NCI-H526 treated with DMSO at 0.1 percent for 48 hours (cell line): ENCODE measurements at regions not wholly inside any gene's neighbourhood (a gene's known extent, or its start where the extent isn't known, plus 50 kb on each side); places are given as distances from the start of the nearest gene placed in this dataset.
A peak's percentile ranks its signal among the peaks of the same experiment; 100 is the strongest.

ENCODE experiments used
- DNase-seq: peaks from one replicate; lab custom pipeline; 2025; lab: John Stamatoyannopoulos, UW

DNA sequence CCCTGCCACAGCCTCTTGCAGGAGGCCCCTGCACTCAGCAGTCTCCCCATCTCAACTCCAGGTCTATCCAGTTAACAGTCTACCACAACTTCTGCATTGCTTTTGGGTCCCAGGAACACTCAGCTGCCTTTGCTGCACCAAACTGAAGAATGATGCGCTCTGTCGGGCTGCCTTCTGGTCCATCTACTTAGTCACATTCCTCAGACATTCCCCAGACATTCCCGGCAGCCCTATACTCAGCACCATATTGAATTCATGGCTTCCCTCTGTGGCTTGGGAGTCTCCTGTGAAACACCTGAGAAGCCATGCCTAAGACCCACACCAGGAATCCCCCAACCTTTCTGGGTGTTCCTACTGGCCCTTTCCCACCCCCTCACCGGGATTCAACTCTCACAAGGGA lies 99.6 kb upstream of the COL21A1 start:
- no peak for DNase-seq

DNA sequence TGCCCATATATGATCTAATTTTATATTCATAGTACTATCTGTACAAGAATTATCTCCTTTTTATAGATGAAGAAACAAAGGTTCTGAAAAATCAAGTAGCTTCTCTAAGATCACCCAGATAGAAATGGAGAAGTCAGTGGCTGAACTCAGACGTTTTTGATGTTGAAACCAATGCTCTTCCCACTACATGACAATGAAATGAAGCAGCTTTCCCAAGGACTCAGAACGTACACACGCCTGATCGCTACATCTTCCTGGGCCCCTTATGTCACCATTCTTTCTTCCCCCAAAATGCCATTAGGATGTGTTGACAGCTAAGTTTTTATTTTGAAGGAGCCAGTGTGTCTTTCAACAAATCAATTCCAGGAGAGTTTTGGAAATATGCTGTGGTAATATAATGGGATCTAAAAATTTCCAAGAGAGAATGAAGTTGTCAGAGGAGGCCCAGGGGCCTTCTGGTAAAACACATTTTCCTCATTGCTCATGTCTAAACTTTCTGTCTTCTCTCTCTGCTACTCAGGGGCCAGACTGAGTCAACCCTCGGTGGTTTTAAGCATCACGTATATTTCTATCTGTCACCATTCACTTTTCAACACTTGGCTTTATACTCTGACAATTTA lies 98.1 kb upstream of the COL21A1 start:
- no peak for DNase-seq

DNA sequence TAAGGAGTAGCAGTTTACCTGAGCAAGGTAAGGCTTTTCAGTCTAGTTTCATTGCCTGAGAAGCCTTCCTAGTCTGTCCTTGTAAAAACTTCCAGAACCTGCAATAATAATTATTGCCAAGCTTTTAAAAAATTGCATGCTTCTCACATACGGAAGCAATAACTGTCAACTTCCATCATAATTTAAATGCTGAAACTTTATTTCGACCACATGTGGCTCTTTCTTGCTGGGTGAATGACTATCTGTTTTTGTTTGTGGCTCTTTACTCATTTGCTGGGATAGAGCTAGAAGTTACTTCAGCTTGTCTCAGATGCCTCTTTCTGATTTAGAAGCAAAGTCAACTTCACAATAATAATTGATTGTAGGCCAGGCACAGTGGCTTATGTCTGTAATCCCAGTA lies 95.9 kb upstream of the COL21A1 start:
- DNase-seq = no peak

DNA sequence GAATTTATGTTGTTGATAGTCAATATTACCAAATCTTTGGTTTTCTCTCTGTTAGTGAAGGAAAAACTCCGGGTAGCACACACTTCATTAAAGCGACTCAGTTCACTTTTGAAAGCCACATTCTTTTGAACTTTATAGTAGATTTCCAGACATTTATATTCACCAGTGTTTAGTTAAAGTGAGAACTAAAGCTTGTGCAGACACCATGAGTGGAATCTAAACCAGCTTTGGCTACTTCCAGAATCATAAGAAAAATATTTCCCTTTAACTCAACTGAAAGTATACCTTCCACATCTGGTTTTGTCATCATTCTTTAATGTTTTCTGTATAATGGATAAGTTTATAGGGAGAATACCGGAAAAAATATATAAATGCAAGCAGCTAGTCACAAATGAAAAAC lies 92.1 kb upstream of the COL21A1 start:
- no peak for DNase-seq

DNA sequence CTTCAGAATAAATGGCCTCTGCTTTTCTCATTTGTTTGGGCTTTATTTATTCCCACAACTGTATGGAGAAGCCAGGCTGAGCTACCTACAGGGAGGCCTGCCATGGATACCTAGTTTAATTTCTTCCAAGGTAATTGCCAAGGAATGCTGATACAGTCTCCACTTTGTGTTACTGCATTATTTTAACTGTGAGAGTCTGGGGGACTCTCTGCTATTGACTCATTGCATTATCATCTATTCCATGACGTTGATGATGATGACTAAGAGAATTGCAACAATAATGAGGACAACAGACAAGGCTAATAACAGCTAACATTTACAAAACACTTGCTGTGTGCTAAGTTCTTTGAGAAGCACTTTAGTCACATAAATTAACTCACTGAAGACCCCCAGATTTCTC lies 88.3 kb upstream of the COL21A1 start:
- DNase-seq = no peak

DNA sequence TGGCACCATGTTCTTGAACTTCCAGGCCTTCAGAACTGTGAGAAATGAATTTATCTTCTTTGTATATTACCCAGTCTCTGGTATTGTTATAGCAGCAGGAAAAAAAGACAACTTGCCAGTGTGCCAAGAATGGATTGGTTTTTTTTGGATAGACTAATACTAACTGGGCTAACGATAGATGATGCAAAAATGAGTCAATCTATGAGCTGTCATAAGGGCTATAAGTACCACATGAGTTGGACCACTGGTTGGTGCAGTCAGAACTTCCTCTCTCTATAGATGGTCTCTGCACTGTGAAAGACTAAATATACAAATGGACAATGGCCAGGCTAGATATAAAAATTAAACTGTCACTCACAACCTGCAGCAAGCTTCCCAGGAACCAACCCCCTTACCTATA lies 87.6 kb upstream of the COL21A1 start:
- DNase-seq = no peak

DNA sequence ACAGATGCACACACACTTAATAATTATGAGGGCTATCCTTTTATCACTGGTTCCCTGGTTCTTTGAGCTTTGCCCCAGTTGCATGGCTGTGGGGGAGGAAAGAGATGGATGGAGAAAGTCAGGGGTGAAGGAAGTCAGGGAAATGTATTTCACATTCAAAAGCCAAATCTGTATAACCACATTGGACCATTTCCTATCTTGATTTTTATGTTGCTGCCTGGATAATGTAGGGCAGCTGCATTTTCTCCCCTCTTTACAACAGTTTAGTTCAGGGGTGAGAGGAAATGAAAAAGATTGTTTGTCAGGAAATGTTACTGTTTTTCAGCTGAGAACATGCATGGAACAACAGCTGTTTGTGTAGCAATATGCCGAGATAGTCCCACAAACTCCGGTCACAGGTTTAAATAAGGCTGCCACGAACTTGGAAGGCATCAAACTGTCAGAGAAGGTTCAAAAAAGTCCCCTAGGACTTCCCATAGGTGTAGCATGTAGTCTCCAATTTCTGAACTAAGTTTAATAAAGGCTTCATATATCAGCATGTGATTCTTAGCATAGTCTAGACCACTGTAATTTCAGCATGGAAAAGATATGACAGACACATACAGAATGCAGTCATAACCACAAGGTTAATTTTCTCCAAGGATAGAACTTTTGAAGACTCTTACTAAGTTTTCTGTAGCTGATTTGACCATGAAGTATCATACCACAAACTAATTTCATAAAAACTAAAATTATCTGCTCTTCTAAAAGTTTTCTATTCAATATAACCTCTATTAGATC lies 82.1 kb upstream of the COL21A1 start:
- no peak for DNase-seq

DNA sequence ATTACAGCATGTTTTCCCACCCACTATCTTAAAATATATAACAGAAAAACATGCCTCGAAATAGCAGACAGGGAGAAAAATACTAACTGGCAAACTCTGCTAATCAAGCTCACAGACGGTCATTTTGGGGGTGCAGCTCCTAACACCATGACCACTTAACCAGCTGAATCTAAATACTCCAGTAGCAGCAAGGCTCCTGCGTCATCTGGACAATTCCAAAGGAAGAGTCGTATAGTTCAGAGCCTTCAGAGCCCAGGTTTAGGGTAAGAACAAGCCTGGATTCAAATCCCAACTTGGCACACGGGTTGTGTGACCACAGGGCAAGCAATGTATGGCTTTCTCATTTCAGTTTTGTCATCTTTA lies 81.3 kb upstream of the COL21A1 start:
- DNase-seq = no peak

DNA sequence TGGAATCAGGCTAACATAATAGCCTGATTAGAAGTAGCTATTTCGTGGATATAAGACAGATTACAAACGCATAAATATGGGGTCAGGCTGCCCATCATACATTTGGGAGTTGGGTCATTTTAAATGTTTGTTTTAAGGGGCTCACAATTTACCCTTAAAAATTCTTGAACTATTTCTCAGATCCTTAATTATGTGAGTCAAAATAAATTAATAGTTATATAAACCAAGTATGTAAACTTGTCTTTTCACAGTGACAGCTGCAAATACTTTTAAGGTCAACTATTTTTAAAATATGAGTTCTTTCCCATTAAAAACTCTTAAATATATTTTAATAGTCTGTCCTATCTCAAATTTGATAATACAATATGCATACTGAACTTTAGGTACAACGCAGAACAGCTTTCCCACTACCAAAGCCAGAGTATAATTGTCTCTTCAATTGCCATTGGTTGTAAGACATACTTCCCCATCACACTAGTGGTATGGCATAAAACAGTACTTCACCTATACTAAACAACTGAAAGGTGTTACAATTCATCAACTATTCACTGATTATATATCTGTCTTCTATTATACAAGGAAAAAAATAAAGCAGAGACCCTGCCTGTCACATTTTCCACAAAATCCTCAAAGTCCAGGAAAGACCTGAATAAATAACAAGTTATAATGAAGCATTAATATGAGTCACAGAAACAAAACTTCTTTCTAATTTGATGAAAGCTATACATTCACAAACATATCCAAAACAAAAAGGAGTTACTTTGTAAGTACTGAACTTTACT lies 80.8 kb upstream of the COL21A1 start:
- no peak for DNase-seq

DNA sequence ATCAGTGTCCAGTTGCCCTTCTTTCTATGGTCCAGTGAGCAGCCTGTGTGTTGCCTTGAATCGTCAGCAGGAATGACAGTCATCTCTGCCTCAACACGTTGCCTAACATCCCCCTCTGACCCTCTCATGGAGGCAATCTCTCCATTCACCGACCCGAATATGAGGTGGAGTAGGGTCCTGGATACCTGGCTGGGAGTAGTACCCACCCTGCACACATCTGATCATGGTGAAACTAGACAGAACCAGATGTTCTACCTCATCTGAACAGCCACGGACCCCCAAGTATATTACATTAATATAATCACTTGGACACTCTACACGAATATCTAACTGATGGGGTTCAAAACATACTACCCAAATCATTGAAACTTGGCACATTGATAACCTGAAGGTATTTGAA lies 77.0 kb upstream of the COL21A1 start:
- DNase-seq = no peak

DNA sequence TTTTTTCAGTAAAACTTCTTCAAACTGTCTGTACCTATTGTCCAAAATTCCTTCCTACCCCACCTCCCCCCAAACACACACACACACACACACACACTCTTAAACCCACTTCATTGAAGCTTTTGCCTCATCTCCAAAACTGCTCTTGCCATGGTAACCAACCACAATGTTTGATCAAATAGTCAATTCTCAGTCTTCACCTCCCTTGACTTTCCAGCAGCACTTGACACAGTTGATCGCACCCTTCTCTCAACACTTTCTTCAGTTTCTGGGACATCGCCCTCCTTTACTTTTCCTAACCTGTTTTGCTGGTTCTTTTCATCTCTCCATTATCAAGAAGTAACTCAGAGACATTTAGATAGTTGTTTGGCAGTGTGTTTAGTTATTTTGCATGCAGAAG lies 71.5 kb upstream of the COL21A1 start:
- DNase-seq = no peak

DNA sequence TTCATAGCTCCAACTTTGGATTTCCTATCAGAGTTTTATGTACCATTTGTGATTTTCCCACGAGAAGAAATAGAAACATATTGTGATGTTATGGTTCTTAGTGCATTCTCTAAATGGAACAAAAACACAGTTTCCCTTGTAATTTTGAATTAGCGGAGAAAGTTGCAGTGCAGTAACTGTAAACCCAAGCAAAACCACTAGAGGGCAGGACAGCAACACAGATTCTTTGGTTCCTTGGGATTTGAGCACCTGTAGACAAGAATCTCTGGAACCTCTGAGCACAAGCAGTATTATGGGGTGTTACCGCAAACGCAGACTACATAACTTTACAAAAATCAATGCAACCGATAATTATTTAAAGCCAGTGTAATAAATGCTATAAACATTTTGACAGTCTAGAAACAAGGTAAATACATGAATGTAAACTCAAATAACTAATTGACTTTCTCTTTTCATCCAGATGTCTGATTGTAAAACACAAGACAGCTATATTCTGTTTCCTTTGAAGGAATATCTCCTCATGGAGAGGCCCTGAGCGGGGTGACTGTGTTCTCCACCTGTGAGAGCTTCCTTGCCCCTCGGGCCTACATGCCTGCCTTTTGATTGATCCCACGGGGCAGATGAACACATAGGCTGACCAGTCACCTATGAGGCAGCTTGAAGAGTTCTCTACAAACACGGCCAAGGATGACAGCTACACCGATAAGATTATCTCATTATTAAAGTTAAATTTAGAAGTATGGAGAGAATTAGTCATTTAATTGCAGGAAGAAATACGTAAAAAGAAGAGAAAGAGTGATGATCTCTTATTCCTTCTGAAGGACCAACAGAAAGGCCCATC lies 67.5 kb upstream of the COL21A1 start:
- DNase-seq = peak; percentile 22

DNA sequence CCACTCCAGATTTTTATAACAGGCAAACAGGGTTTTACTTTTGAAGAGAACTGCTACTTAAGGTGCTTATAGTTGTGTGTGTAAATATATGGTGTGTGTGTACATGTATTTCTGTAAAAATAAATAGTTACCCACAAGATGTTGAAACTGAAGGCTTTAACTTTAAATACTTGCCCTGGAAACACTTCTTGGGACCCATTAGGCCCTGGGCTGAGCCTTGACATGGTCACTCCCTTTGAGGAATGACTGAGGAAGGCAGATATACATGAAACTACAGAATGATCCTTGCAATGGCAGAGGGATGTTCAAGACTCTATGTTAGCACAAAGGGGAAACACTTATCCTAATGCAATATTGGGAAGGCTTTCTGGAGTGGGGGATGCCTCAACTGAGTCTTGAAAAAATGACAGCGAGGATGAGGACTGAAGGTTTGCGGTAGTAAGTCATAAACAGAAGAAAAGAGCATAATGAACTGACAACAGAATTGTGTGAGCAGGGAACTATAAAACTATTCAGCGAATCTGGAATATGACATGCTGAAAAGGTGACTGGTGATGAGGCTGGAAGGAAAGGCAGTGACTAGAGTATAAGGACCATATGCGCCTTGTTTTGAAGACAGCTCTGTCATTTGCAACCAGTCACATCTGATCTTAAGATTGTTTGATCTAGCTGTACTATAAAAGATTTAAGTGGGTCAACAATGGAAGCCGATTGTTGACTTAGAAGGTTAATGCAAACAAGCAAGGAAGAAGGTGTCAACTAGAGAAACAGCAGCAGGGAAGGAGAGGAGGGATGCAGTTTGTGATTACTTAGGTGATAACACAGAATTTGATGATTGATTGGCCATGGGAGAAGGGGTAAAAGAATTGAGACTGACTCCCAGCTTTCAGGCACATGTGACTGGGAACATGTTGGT lies 64.4 kb upstream of the COL21A1 start:
- DNase-seq = no peak

DNA sequence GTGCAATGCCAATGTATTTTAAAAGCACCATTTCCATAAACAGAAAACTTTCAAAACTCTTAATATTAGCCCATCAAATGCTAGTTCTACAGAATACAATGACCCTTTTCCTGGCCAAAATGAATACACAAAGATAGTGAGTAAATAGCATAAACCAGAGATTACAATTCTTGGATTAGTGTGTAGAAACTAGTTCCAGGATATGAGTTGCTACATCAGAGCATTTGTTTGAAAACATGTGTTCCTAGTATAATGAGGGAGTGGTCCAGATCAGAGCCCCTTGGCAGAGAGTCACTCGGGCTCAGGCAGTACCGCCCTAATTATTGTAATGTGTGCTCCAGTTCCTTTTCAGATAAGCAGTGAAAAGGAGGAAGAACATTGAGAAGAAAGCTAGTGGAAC lies 63.7 kb upstream of the COL21A1 start:
- DNase-seq = no peak

DNA sequence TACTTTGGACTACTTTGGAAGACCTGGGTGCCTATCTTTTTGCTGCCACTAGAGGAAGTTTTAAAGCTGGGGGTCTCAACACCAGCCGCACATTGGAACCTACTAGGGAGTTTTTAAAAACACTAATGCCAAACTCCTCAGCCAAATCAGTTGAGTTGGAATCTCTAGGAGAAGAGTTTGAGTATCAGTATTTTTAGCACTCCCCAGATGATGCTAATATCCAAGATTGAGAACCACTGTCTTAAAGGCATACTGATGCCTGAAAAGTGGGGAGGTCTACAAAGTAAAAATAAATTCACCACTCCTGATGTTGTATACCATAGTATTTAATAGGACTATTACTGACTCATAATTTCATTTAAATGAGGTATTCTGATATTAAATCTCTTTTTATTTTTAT lies 62.9 kb upstream of the COL21A1 start:
- DNase-seq = no peak

DNA sequence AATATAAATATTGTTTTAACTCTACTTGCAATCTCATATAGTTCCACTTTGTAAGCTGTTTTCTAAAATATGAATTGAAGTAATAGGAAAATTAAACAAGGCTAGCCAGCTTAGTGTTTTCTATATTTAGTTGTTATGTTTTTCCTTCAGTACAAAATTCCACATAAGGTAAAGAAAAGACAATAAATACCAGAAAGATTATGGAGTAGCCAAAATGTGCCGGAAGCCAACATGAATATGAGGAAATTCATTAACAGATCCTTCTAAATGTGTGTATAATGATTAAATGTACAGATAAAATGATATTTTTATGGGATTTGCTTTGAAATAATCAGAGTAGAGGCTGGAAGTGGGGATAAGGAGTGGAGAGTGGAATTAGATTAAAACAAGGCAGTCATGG lies 52.5 kb upstream of the COL21A1 start:
- no peak for DNase-seq

DNA sequence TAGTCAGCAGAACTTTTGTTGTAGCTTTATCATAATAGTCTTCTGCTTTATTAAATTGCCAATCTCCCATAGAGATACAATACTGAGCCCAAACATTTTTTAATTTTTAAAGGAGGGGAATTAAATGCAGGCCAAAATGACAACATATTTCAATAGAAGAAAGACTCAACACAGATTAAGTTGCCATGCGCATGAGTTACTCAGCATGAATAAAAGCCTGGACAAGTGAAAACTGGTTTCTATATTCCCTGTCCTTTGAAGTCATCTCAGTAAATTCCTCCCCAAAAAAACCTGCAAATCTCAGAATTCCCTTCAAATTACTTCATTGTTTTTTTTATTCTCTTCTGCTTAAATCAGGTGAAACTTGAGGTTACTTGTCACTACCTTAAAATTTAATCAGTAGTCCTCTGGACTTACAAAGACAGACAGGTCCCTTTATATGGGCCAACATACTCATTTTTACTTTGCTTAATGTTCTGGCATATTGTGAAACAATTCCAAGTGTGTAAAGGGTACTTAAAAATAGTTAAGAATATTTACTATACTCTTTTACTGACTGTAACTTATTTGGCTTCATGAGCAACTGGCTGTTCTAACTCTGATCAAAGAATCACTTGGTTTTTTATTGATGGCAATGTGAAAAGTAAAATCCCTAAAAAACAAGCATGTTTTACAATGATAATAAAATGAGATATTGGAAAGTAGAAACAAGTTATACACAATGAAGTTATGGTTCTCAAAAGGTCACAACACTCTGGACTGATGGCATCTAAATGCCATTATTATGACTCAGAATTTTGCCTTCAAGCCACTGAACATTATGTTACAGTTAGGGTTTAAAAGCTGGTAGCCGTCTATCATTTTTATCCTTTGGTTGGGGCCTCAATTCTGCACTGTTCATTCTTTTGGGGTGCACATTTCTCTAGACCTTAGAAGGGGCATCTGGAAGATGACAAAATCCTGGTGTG lies 49.9 kb upstream of the COL21A1 start:
- DNase-seq = no peak
